ENCODE measurements at regions not wholly inside any gene's neighbourhood (a gene's known extent, or its start where the extent isn't known, plus 50 kb on each side); places are given as distances from the start of the nearest gene placed in this dataset.
A peak's percentile ranks its signal among the peaks of the same experiment; 100 is the strongest.

GRCh38 chr10:84607044-84607443 is 278.7 kb downstream of the CCSER2 start:
- intact Hi-C loops (cut with DNase I): no loop called here
- Histone ChIP-seq H3K27me3 (peaks cover 0 to 14% (median 0%) of the 10 kb centered on the region in 7 donors), H3K4me1 (no peaks in the 10 kb centered on the region), H3K36me3 (no peaks in the 10 kb centered on the region), H3K4me3 (no peak overlapping the region), H3K9me3 (no peaks in the 10 kb centered on the region), H3K27ac (no peak overlapping the region)
- WGBS, 2 donors: 77 to 81% methylated on average over 4 of the region's 4 CpGs
- DNase-seq: no peak
- TF ChIP-seq CTCF (IDR thresholded peaks at IDR 0.05): no peak
- ATAC-seq: no peak

- ATAC-seq: no peak
- TF ChIP-seq CTCF (IDR thresholded peaks at IDR 0.05): no peak
- Histone ChIP-seq H3K36me3 (no peaks in the 10 kb centered on the region), H3K4me1 (no peaks in the 10 kb centered on the region), H3K4me3 (no peak overlapping the region), H3K27ac (no peak overlapping the region), H3K9me3 (no peaks in the 10 kb centered on the region), H3K27me3 (peaks cover 0 to 18% (median 0%) of the 10 kb centered on the region in 7 donors)
- DNase-seq: no peak
- WGBS, 2 donors: 49 to 55% methylated on average over 9 of the region's 9 CpGs
- intact Hi-C loops (cut with DNase I): no loop called here
Observed at GRCh38 chr10:84607523-84607922, 279.1 kb downstream of the CCSER2 start.

GRCh38 chr10:84608126-84608525 is 279.7 kb downstream of the CCSER2 start:
- ATAC-seq: no peak
- H3K27ac ChIP-seq: no peak overlapping the region
- 86 to 92% methylated on average over 4 of the region's 4 CpGs for WGBS, 2 donors

GRCh38 chr10:84613336-84614021 is 285.1 kb downstream of the CCSER2 start:
- DNase-seq (peak in 1 of 2 donors; percentile 9), ATAC-seq (peak; percentile 61 to 95 (median 86))
- Histone ChIP-seq H3K9me3 (peaks cover 0 to 10% (median 0%) of the 10 kb centered on the region in 11 donors), H3K27me3 (peaks cover 0 to 8% (median 0%) of the 10 kb centered on the region in 7 donors), H3K27ac (no peak overlapping the region), H3K36me3 (no peaks in the 10 kb centered on the region), H3K4me1 (no peaks in the 10 kb centered on the region), H3K4me3 (no peak overlapping the region)
- intact Hi-C loops (cut with DNase I): loop anchor here in 4 of 10 donors (2.0 to 10.0 kb wide), 4 partner anchors 129 to 1764 kb away; no protein-coding TSS in a partner anchor
- 26 to 36% methylated on average over 7 of the region's 7 CpGs for WGBS, 2 donors
- TF ChIP-seq CTCF (IDR thresholded peaks at IDR 0.05): peak; percentile 12 to 57 (median 49)

More at GRCh38 chr10:84608126-84608525, 279.7 kb downstream of the CCSER2 start:
- Histone ChIP-seq H3K36me3 (no peaks in the 10 kb centered on the region), H3K4me1 (no peaks in the 10 kb centered on the region), H3K9me3 (no peaks in the 10 kb centered on the region), H3K27me3 (peaks cover 0 to 18% (median 0%) of the 10 kb centered on the region in 7 donors), H3K4me3 (no peak overlapping the region)
- DNase-seq: no peak
- TF ChIP-seq CTCF (IDR thresholded peaks at IDR 0.05): no peak
- intact Hi-C loops (cut with DNase I): no loop called here
